Activated naive CD8-positive, alpha-beta T cell treated with anti-CD3 and anti-CD28 coated beads, Interleukin-2, amount 10 ng/mL, durations not matched to agents 7 days and 5 days (primary cell): ENCODE measurements at regions not wholly inside any gene's neighbourhood (a gene's known extent, or its start where the extent isn't known, plus 50 kb on each side); places are given as distances from the start of the nearest gene placed in this dataset.

ENCODE experiments used
- ATAC-seq: fragments of 150-1000 bp; cut with Tn5 transposase; one replicate; pipeline ENCODE4 v1.10.0; 2021; ENCODE audit warnings: low read depth, moderate library complexity
- POLR2A ChIA-PET: fragments of 350-600 bp; sonication (Branson Sonifier 250); formaldehyde crosslinking; loops from one replicate; lab custom pipeline; 2021; ENCODE audit warnings: antibody characterized with exemption; lab: Charles Lee
- DNase-seq: peaks from one replicate; pipeline ENCODE4 v3.0.0; 2021
- H3K27ac Mint-ChIP-seq: one replicate; pipeline ENCODE4 v1.8.0; 2022; ENCODE audit warnings: mild to moderate bottlenecking, mixed read lengths
- H3K27me3 Mint-ChIP-seq: one replicate; pipeline ENCODE4 v1.8.0; 2022; ENCODE audit warnings: mild to moderate bottlenecking, moderate library complexity, mixed read lengths
- H3K36me3 Mint-ChIP-seq: one replicate; pipeline ENCODE4 v1.8.0; 2021; ENCODE audit warnings: mild to moderate bottlenecking, mixed read lengths
- H3K4me1 Mint-ChIP-seq: one replicate; pipeline ENCODE4 v1.8.0; 2021; ENCODE audit warnings: mixed read lengths
- H3K4me3 Mint-ChIP-seq: one replicate; pipeline ENCODE4 v1.8.0; 2022; ENCODE audit warnings: mild to moderate bottlenecking, moderate library complexity, mixed read lengths
- H3K9me3 Mint-ChIP-seq: one replicate; pipeline ENCODE4 v1.8.0; 2021; ENCODE audit warnings: mixed read lengths

- ATAC-seq (no peak), DNase-seq (no peak)
- Mint-ChIP-seq H3K4me1 (peaks cover 4% of the 10 kb centered on the region), H3K27me3 (peaks cover 8% of the 10 kb centered on the region), H3K9me3 (no peaks in the 10 kb centered on the region), H3K27ac (no peak overlapping the region), H3K36me3 (no peaks in the 10 kb centered on the region), H3K4me3 (no peak overlapping the region)
- POLR2A ChIA-PET: no interaction called here
These were observed 57.4 kb upstream of the SPRY4 start for GRCh38 chr5:142382186-142382585.

- POLR2A ChIA-PET: no interaction called here
- no peak overlapping the region for H3K27ac Mint-ChIP-seq
- no peaks in the 10 kb centered on the region for H3K36me3 Mint-ChIP-seq
- no peaks in the 10 kb centered on the region for H3K27me3 Mint-ChIP-seq
- DNase-seq (no peak), ATAC-seq (no peak)
- no peaks in the 10 kb centered on the region for H3K9me3 Mint-ChIP-seq
- H3K4me1 Mint-ChIP-seq: peaks cover 1% of the 10 kb centered on the region
- no peak overlapping the region for H3K4me3 Mint-ChIP-seq
These were observed 54.2 kb upstream of the SPRY4 start for GRCh38 chr5:142378737-142379634.

GRCh38 chr5:142375944-142376411 is 51.2 kb upstream of the SPRY4 start:
- peaks cover 1% of the 10 kb centered on the region for H3K4me1 Mint-ChIP-seq
- DNase-seq: no peak
- POLR2A ChIA-PET: no interaction called here
- no peak overlapping the region for H3K27ac Mint-ChIP-seq
- H3K9me3 Mint-ChIP-seq: no peaks in the 10 kb centered on the region
- ATAC-seq: no peak
- no peaks in the 10 kb centered on the region for H3K36me3 Mint-ChIP-seq
- H3K4me3 Mint-ChIP-seq: no peak overlapping the region
- no peaks in the 10 kb centered on the region for H3K27me3 Mint-ChIP-seq
